ENCODE measurements at regions not wholly inside any gene's neighbourhood (a gene's known extent, or its start where the extent isn't known, plus 50 kb on each side); places are given as distances from the start of the nearest gene placed in this dataset. TPM values are rescaled to one million over a fixed set of nuclear protein-coding genes. Genes with fewer than 3 reads are reported as not detected.

Small RNA genes in the stretch of these regions (small RNA-seq; reads per million reads assigned to genes)
- not detected for gene AL365434.2 (ENCODE audit: low read depth)
